K562 (cell line): ENCODE measurements at regions not wholly inside any gene's neighbourhood (a gene's known extent, or its start where the extent isn't known, plus 50 kb on each side); places are given as distances from the start of the nearest gene placed in this dataset.
"Not testable (repeated sequence)": the region's sequence is repeated elsewhere in the genome, so short reads cannot be mapped to it uniquely, and the experiment has no call there.

Experiments
- ATAC-seq: fragments of 200-7000 bp; cut with Tn5 transposase; 3 replicates; pipeline ENCODE4 v1.9.1; 2020; ENCODE audit warnings: moderate library complexity
- BruUV-seq: library from RNA; stranded (reverse); fragments of 400-500 nt; replicated peaks from 2 replicates; lab custom pipeline; 2021; lab: Mats Ljungman, UMichigan
- CTCF ChIA-PET: fragments of 300-600 bp; formaldehyde crosslinking; extraction: SDS; loops from one replicate; lab custom pipeline; 2021; ENCODE audit warnings: low intra/inter-chr PET ratio; lab: Yijun Ruan, JAX
- POLR2A ChIA-PET: fragments of 300-600, 350-650 bp; sonication (Branson Sonifier 250); formaldehyde crosslinking; extraction: SDS; loops from one replicate; lab custom pipeline; 2021; ENCODE audit warnings: antibody characterized with exemption, inconsistent platforms; lab: Yijun Ruan, JAX
- DNase-seq, 4 experiments: peaks; one replicate each; pipeline versions ENCODE4 v3.0.0 to v3.0.0-alpha.2; 2011 to 2018; ENCODE audit warnings: low spot score in 3 of 4, mixed read lengths in 3 of 4; ENCODE audit errors: extremely low read depth in 1 of 4
- FAIRE-seq: peaks from 2 replicates; lab custom pipeline; 2011; peaks lifted over from hg19 to GRCh38; lab: Jason Lieb, UNC
- H2AFZ ChIP-seq: 2 replicates; pipeline ENCODE4 v1.6.0; 2011; ENCODE audit warnings: low read depth, low read length, control low read depth, inconsistent platforms
- H3K27ac ChIP-seq: fragments of 200-600 bp; 3 replicates; pipeline ENCODE4 v1.8.0; 2011; ENCODE audit warnings: low read depth, mild to moderate bottlenecking, control low read depth, inconsistent platforms, low read length, moderate library complexity, mixed read lengths; ENCODE audit errors: extremely low read depth
- H3K27me3 ChIP-seq, 2 experiments: fragments of 300-600 bp in 1 of 2; 2 replicates in 1 of 2; 3 replicates in 1 of 2; pipeline versions ENCODE4 v1.6.0 to v1.8.0; 2011; ENCODE audit warnings: inconsistent platforms in 2 of 2, low read length in 2 of 2, mild to moderate bottlenecking in 1 of 2, mixed read lengths in 1 of 2, moderate library complexity in 1 of 2; ENCODE audit not compliant: control insufficient read depth in 2 of 2, insufficient read depth in 2 of 2
- H3K36me3 ChIP-seq: fragments of 300-600 bp; 3 replicates; pipeline ENCODE4 v1.8.0; 2011; ENCODE audit warnings: mild to moderate bottlenecking, low read length, inconsistent platforms; ENCODE audit not compliant: control insufficient read depth, insufficient read depth
- H3K4me1 ChIP-seq, 2 experiments: fragments of 200-600 bp in 1 of 2; replicated peaks in 1 of 2; 2 replicates in 1 of 2; 3 replicates in 1 of 2; pipeline versions ENCODE4 v1.5.1 to v1.8.0; 2011; ENCODE audit warnings: inconsistent platforms in 2 of 2, low read length in 2 of 2, mild to moderate bottlenecking in 1 of 2, mixed read lengths in 1 of 2, moderate library complexity in 1 of 2; ENCODE audit not compliant: control insufficient read depth in 2 of 2, insufficient read depth in 2 of 2
- H3K4me2 ChIP-seq: 2 replicates; pipeline ENCODE4 v1.6.1; 2011; ENCODE audit warnings: low read length, control low read depth, inconsistent platforms, mixed read lengths; ENCODE audit not compliant: insufficient read depth
- H3K4me3 ChIP-seq: fragments of 200-600 bp; sonication (generic), shearing (Covaris generic); 2 replicates; pipeline ENCODE4 v1.5.1; 2016; ENCODE audit warnings: control low read depth, inconsistent platforms
- H3K79me2 ChIP-seq: fragments of 200-600 bp; 3 replicates; pipeline ENCODE4 v1.8.0; 2011; ENCODE audit warnings: low read length, inconsistent platforms; ENCODE audit not compliant: control insufficient read depth, insufficient read depth
- H3K9ac ChIP-seq, 2 experiments: 2 replicates each; pipeline versions ENCODE4 v1.6.0 to v1.6.1; 2011; ENCODE audit warnings: low read depth in 2 of 2, low read length in 2 of 2, control low read depth in 1 of 2, inconsistent platforms in 1 of 2, mild to moderate bottlenecking in 1 of 2, mixed read lengths in 1 of 2; ENCODE audit not compliant: insufficient read depth in 1 of 2
- H3K9me1 ChIP-seq: one replicate; pipeline ENCODE4 v1.6.0; 2011; ENCODE audit warnings: inconsistent platforms, mild to moderate bottlenecking, low read length, moderate library complexity; ENCODE audit not compliant: control insufficient read depth, insufficient read depth
- H3K9me3 ChIP-seq: replicated peaks from 2 replicates; pipeline ENCODE4 v1.5.1; 2011; ENCODE audit warnings: low read depth, low read length, inconsistent platforms; ENCODE audit not compliant: control insufficient read depth, insufficient read depth
- H4K20me1 ChIP-seq: replicated peaks from 2 replicates; pipeline ENCODE4 v1.6.1; 2011; ENCODE audit warnings: low read length, inconsistent platforms, mixed read lengths; ENCODE audit not compliant: control insufficient read depth, insufficient read depth
- HOXB6 ChIP-seq: fragments of 250-450 bp; sonication (Bioruptor Pico); IDR thresholded peaks from 2 replicates; pipeline ENCODE4 v1.5.1; 2022; ENCODE audit warnings: mild to moderate bottlenecking, borderline replicate concordance
- RAD21 ChIP-seq, 2 experiments: fragments of 250-450 bp in 1 of 2; fragments of 450-650 bp in 1 of 2; sonication (Bioruptor Pico) in 1 of 2; formaldehyde crosslinking in 1 of 2; IDR thresholded peaks in 1 of 2; conservative IDR thresholded peaks in 1 of 2; 2 replicates each; pipeline versions ENCODE4 v1.4.0 to v1.8.0; 2020 to 2022; ENCODE audit warnings: mild to moderate bottlenecking in 2 of 2, moderate library complexity in 1 of 2
- WGBS: fragments of 100-300 bp; shearing (Covaris generic); methylation state at CpG from one replicate; pipeline ENCODE4 v1.1.6; 2016; ENCODE audit warnings: low coverage, mixed read lengths; ENCODE audit not compliant: insufficient coverage; ENCODE audit errors: missing lambda C conversion rate; 5-methylcytosine and 5-hydroxymethylcytosine counted together
- in situ Hi-C: fragments of 300-500 bp; cut with MboI; formaldehyde crosslinking; loops from 4 replicates; pipeline ENCODE4 v1.15.0; 2018; ENCODE audit warnings: inconsistent platforms, mixed read lengths
- intact Hi-C: fragments of 100-400 bp; cut with micrococcal nuclease; formaldehyde crosslinking; loops from 2 replicates; pipeline ENCODE4 v1.14.2; 2022

DNA sequence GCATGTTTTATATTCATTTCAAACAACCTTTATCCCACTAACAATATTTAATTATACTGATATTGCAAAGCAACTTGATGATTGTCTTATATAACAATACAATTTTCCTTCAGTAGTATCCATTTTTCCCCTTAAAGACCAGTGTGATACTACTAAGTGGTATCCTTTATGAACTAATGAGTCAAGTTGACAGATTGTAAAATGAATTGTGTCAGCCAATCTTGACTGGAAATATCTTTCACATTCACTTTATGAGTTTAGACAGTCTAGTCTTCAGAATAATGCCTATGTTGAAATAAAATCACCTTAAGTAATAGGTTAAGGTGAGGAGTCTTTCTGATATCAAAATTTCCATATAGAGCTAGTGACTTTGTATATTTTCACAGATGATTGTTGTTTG, 950.0 kb upstream of the CELF2 start:
- ATAC-seq: no peak
- Histone ChIP-seq H3K79me2 (no peaks in the 10 kb centered on the region), H2AFZ (no peak overlapping the region)
- CTCF ChIA-PET: no interaction called here
- FAIRE-seq: no peak
- in situ Hi-C loops: no loop called here
- no TSS peak for BruUV-seq
- intact Hi-C loops: no loop called here
- no peak for TF ChIP-seq RAD21 (CRISPR knock-in tag; conservative IDR thresholded peaks at IDR 0.05 in 1 of 2, IDR thresholded peaks at IDR 0.05 in 1 of 2)
- no peak for TF ChIP-seq HOXB6
- TF ChIP-seq, all 486 proteins: peak for 0
- Histone ChIP-seq H3K4me3 (no peak overlapping the region), H3K4me1 (no peaks in the 10 kb centered on the region), H3K9me1 (no peaks in the 10 kb centered on the region), H3K27me3 (no peaks in the 10 kb centered on the region), H4K20me1 (no peaks in the 10 kb centered on the region), H3K36me3 (no peaks in the 10 kb centered on the region), H3K27ac (no peak overlapping the region), H3K9me3 (no peaks in the 10 kb centered on the region), H3K9ac (no peak overlapping the region), H3K4me2 (no peak overlapping the region)
- POLR2A ChIA-PET: no interaction called here
- no peak for DNase-seq

DNA sequence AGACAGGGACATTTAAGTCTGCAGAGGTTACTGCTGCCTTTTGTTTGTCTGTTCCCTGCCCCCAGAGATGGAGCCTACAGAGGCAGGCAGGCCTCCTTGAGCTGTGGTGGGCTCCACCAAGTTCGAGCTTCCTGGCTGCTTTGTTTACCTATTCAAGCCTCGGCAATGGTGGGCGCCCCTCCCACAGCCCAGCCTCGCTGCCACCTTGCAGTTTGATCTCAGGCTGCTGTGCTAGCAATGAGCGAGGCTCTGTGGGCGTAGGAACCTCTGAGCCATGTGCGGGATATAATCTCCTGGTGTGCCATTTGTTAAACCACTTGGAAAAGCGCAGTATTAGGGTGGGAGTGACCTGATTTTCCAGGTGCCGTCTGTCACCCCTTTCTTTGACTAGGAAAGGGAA, 942.8 kb upstream of the CELF2 start:
- 0% methylated on average over 6 of the region's 9 CpGs for WGBS
- H4K20me1 ChIP-seq, DNase-seq, H3K79me2 ChIP-seq, H2AFZ ChIP-seq, H3K36me3 ChIP-seq, ATAC-seq, H3K9ac ChIP-seq, FAIRE-seq, H3K4me1 ChIP-seq, H3K27ac ChIP-seq, H3K4me2 ChIP-seq, in situ Hi-C loops, CTCF ChIA-PET, H3K9me3 ChIP-seq, BruUV-seq, H3K9me1 ChIP-seq, H3K27me3 ChIP-seq, POLR2A ChIA-PET, intact Hi-C loops, H3K4me3 ChIP-seq: not testable (repeated sequence)
